HCT116 (cell line): ENCODE measurements at regions not wholly inside any gene's neighbourhood (a gene's known extent, or its start where the extent isn't known, plus 50 kb on each side); places are given as distances from the start of the nearest gene placed in this dataset.

Experiments used
- ATAC-seq: fragments of 200-7000 bp; cut with Tn5 transposase; 2 replicates; pipeline ENCODE4 v1.9.1; 2020; ENCODE audit warnings: mild to moderate bottlenecking, moderate library complexity
- BruUV-seq: library from RNA; stranded (reverse); fragments of 400-500 nt; replicated peaks from 2 replicates; lab custom pipeline; 2021; lab: Mats Ljungman, UMichigan
- CTCF ChIA-PET: fragments of 300-600 bp; sonication (Branson Sonifier 250); formaldehyde crosslinking; loops from one replicate; lab custom pipeline; 2021; ENCODE audit warnings: antibody characterized with exemption; lab: Charles Lee
- POLR2A ChIA-PET: fragments of 300-600, 350-600 bp; sonication (Branson Sonifier 250); formaldehyde crosslinking; loops from one replicate; lab custom pipeline; 2021; ENCODE audit warnings: antibody characterized with exemption; lab: Charles Lee
- RAD21 ChIA-PET, 2 experiments: fragments of 300-600 bp; sonication (Branson Sonifier 250); formaldehyde crosslinking; loops; one replicate each; lab custom pipeline; 2023; ENCODE audit warnings: low total read pairs in 2 of 2; ENCODE audit not compliant: uncharacterized antibody in 2 of 2, unreplicated experiment in 2 of 2, low non-redundant PET in 1 of 2; lab: Charles Lee
- DNase-seq: peaks from one replicate; pipeline ENCODE4 v3.0.0-alpha.2; 2010; ENCODE audit warnings: low read depth, low spot score
- H2AFZ ChIP-seq: fragments of 200-600 bp; shearing (Covaris generic), sonication (generic); 2 replicates; pipeline ENCODE4 v1.6.1; 2017; ENCODE audit warnings: low read depth, mixed run types, mixed read lengths, antibody characterized with exemption, low read length; ENCODE audit not compliant: poor library complexity, severe bottlenecking
- H3K27ac ChIP-seq: 2 replicates; pipeline ENCODE4 v1.5.1; 2012; ENCODE audit warnings: low read depth, low read length
- H3K27me3 ChIP-seq: fragments of 200-600 bp; sonication (generic); 2 replicates; pipeline ENCODE4 v1.6.1; 2016; ENCODE audit warnings: mixed run types, low read length, mixed read lengths; ENCODE audit not compliant: insufficient read depth
- H3K36me3 ChIP-seq, 2 experiments: fragments of 200-500 bp in 1 of 2; fragments of 200-600 bp in 1 of 2; sonication (Bioruptor generic) in 1 of 2; sonication (generic) in 1 of 2; 2 replicates each; pipeline versions ENCODE4 v1.5.1 to v1.6.1; 2014 to 2016; ENCODE audit warnings: low read length in 2 of 2, inconsistent platforms in 1 of 2, mixed read lengths in 1 of 2, mixed run types in 1 of 2; ENCODE audit not compliant: insufficient read depth in 2 of 2, control insufficient read depth in 1 of 2
- H3K4me1 ChIP-seq, 2 experiments: fragments of 200-600 bp in 1 of 2; sonication (generic) in 1 of 2; 2 replicates each; pipeline versions ENCODE4 v1.5.1 to v1.6.1; 2012 to 2017; ENCODE audit warnings: low read length in 2 of 2, inconsistent platforms in 1 of 2, mild to moderate bottlenecking in 1 of 2, mixed read lengths in 1 of 2, mixed run types in 1 of 2, moderate library complexity in 1 of 2; ENCODE audit not compliant: insufficient read depth in 2 of 2, control insufficient read depth in 1 of 2
- H3K4me2 ChIP-seq: fragments of 200-600 bp; sonication (generic); 2 replicates; pipeline ENCODE4 v1.6.1; 2017; ENCODE audit warnings: mixed run types, low read length, mixed read lengths
- H3K4me3 ChIP-seq, 2 experiments: fragments of 200-600 bp in 1 of 2; sonication (generic) in 1 of 2; replicated peaks in 1 of 2; 2 replicates each; pipeline ENCODE4 v1.5.1; 2011 to 2016; ENCODE audit warnings: low read length in 2 of 2, control low read depth in 1 of 2, low read depth in 1 of 2, mild to moderate bottlenecking in 1 of 2, mixed read lengths in 1 of 2, mixed run types in 1 of 2
- H3K79me2 ChIP-seq: fragments of 200-600 bp; sonication (generic); 2 replicates; pipeline ENCODE4 v1.6.1; 2017; ENCODE audit warnings: mild to moderate bottlenecking, mixed run types, low read length, moderate library complexity, mixed read lengths; ENCODE audit not compliant: insufficient read depth
- H3K9ac ChIP-seq: fragments of 200-600 bp; sonication (generic); 2 replicates; pipeline ENCODE4 v1.6.1; 2016; ENCODE audit warnings: low read length, mixed read lengths
- H3K9me2 ChIP-seq: fragments of 200-600 bp; sonication (generic), shearing (Covaris generic); 2 replicates; pipeline ENCODE4 v1.6.1; 2017; ENCODE audit warnings: mixed run types, mild to moderate bottlenecking, moderate library complexity; ENCODE audit not compliant: insufficient read depth
- H3K9me3 ChIP-seq, 2 experiments: fragments of 200-500 bp in 1 of 2; fragments of 200-600 bp in 1 of 2; sonication (Bioruptor generic) in 1 of 2; sonication (generic) in 1 of 2; 2 replicates each; pipeline ENCODE4 v1.6.1; 2014 to 2017; ENCODE audit warnings: low read length in 2 of 2, mixed read lengths in 2 of 2, inconsistent platforms in 1 of 2, low read depth in 1 of 2, mild to moderate bottlenecking in 1 of 2, mixed run types in 1 of 2, moderate library complexity in 1 of 2; ENCODE audit not compliant: control insufficient read depth in 1 of 2, insufficient read depth in 1 of 2
- H4K20me1 ChIP-seq: fragments of 200-600 bp; sonication (generic), shearing (Covaris generic); 2 replicates; pipeline ENCODE4 v1.6.1; 2017; ENCODE audit warnings: mixed run types, mild to moderate bottlenecking, moderate library complexity; ENCODE audit not compliant: insufficient read depth
- ATF3 ChIP-seq: IDR thresholded peaks from 2 replicates; pipeline ENCODE4 v1.6.1; 2012
- CEBPB ChIP-seq: IDR thresholded peaks from 2 replicates; pipeline ENCODE4 v1.6.1; 2012; ENCODE audit warnings: low read depth
- EGR1 ChIP-seq: IDR thresholded peaks from 2 replicates; pipeline ENCODE4 v1.6.1; 2012; ENCODE audit warnings: low read depth
- ELF1 ChIP-seq: IDR thresholded peaks from 2 replicates; pipeline ENCODE4 v1.6.1; 2012; ENCODE audit warnings: low read depth, borderline replicate concordance
- EZH2 ChIP-seq: fragments of 200-600 bp; sonication (generic); IDR thresholded peaks from 2 replicates; pipeline ENCODE4 v1.6.1; 2017; ENCODE audit warnings: antibody characterized with exemption, mixed run types
- FOSL1 ChIP-seq: IDR thresholded peaks from 2 replicates; pipeline ENCODE4 v1.6.1; 2012; ENCODE audit warnings: low read depth
- JUND ChIP-seq: IDR thresholded peaks from 2 replicates; pipeline ENCODE4 v1.6.1; 2012
- POLR2AphosphoS5 ChIP-seq: IDR thresholded peaks from 2 replicates; pipeline ENCODE4 v1.6.1; 2011; ENCODE audit warnings: mild to moderate bottlenecking, low read depth, low read length, moderate library complexity
- SIN3A ChIP-seq: IDR thresholded peaks from 2 replicates; pipeline ENCODE4 v1.6.1; 2012; ENCODE audit warnings: low read depth
- TCF7L2 ChIP-seq: IDR thresholded peaks from 2 replicates; pipeline ENCODE4 v1.7.0; 2011; ENCODE audit warnings: borderline replicate concordance, inconsistent platforms; ENCODE audit not compliant: insufficient read depth, insufficient read length; ENCODE audit errors: extremely low read depth
- ZBTB33 ChIP-seq: IDR thresholded peaks from 2 replicates; pipeline ENCODE4 v1.6.1; 2011; ENCODE audit warnings: mild to moderate bottlenecking, low read length, moderate library complexity; ENCODE audit not compliant: insufficient replicate concordance; ENCODE audit errors: extremely low read depth
- ZFX ChIP-seq: fragments of 450-650 bp; IDR thresholded peaks from 2 replicates; pipeline ENCODE4 v1.6.1; 2017
- ZNF274 ChIP-seq: fragments of 200-500 bp; sonication (Bioruptor generic); IDR thresholded peaks from 2 replicates; pipeline ENCODE4 v1.6.1; 2014; ENCODE audit warnings: mild to moderate bottlenecking, low read depth, low read length, inconsistent platforms
- intact Hi-C: fragments of 100-400 bp; cut with micrococcal nuclease; formaldehyde crosslinking; loops from 2 replicates; pipeline ENCODE4 v1.10.0; 2022
- TF ChIP-seq, protein P1 (sequence below), 3 experiments: fragments of 200-600 bp in 1 of 3; sonication (generic) in 1 of 3; IDR thresholded peaks in 2 of 3; conservative IDR thresholded peaks in 1 of 3; 2 replicates each; pipeline ENCODE4 v1.5.1; 2012 to 2017; ENCODE audit warnings: low read depth in 2 of 3, low read length in 2 of 3, antibody characterized with exemption in 1 of 3, borderline replicate concordance in 1 of 3, control low read depth in 1 of 3, mild to moderate bottlenecking in 1 of 3, mixed read lengths in 1 of 3, mixed run types in 1 of 3, moderate library complexity in 1 of 3; ENCODE audit not compliant: insufficient read depth in 1 of 3
- TF ChIP-seq, protein P2 (sequence below): IDR thresholded peaks from 2 replicates; pipeline ENCODE4 v1.6.1; 2012

DNA sequence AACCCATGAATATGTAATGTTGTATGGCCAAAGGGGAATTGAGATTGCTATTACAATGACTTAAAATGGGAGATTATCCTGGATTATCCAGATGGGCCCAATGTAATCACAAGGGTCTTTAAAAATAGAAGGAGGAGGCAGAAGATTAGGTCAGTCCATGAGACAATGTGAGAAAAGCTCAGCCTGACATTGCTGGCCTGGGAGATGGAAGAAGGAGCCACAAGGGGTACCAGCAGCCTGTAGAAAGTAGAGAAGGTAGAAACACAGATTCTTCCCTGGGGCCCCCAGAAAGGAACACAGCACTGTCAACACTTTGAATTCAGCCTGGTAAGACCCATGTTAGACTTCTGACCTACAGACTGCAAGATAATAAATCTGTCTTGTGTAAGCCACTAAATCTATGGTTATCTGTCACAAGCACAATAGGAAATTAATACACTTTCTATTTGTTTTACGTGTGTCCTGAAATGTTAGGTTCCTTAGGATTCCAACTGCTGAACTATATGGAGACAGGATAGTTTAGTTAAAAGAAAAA, 132.9 kb upstream of the SERP2 start:
- no TSS peak for BruUV-seq
- Histone ChIP-seq H3K4me2 (no peak overlapping the region), H2AFZ (no peak overlapping the region), H3K9me3 (no peaks in the 10 kb centered on the region), H3K79me2 (no peaks in the 10 kb centered on the region), H3K27me3 (no peaks in the 10 kb centered on the region), H3K36me3 (no peaks in the 10 kb centered on the region), H3K9me2 (no peaks in the 10 kb centered on the region)
- no peak for DNase-seq
- RAD21 ChIA-PET, result no interaction called here
- ATAC-seq, result no peak
- TF ChIP-seq, protein P1, sequence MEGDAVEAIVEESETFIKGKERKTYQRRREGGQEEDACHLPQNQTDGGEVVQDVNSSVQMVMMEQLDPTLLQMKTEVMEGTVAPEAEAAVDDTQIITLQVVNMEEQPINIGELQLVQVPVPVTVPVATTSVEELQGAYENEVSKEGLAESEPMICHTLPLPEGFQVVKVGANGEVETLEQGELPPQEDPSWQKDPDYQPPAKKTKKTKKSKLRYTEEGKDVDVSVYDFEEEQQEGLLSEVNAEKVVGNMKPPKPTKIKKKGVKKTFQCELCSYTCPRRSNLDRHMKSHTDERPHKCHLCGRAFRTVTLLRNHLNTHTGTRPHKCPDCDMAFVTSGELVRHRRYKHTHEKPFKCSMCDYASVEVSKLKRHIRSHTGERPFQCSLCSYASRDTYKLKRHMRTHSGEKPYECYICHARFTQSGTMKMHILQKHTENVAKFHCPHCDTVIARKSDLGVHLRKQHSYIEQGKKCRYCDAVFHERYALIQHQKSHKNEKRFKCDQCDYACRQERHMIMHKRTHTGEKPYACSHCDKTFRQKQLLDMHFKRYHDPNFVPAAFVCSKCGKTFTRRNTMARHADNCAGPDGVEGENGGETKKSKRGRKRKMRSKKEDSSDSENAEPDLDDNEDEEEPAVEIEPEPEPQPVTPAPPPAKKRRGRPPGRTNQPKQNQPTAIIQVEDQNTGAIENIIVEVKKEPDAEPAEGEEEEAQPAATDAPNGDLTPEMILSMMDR (IDR thresholded peaks at IDR 0.05 in 2 of 3, conservative IDR thresholded peaks at IDR 0.05 in 1 of 3; ENCODE audit: borderline replicate concordance in 1 of 3, insufficient read depth in 1 of 3, low read depth in 2 of 3, low read length in 2 of 3), result no peak
- no peak for TF ChIP-seq ZNF274
- no peak for TF ChIP-seq ELF1
- TF ChIP-seq TCF7L2, result no peak
- no peak for TF ChIP-seq SIN3A
- no peak for TF ChIP-seq CEBPB
- no peak for TF ChIP-seq POLR2AphosphoS5
- TF ChIP-seq JUND, result no peak
- no peak for TF ChIP-seq EZH2
- no peak for TF ChIP-seq ATF3
- TF ChIP-seq FOSL1, result no peak
- TF ChIP-seq, protein P2, sequence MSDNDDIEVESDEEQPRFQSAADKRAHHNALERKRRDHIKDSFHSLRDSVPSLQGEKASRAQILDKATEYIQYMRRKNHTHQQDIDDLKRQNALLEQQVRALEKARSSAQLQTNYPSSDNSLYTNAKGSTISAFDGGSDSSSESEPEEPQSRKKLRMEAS, result no peak
- TF ChIP-seq EGR1, result no peak
- no peak for TF ChIP-seq ZBTB33
- no peak for TF ChIP-seq ZFX
- TF ChIP-seq, all 23 proteins: peak for 0
- Histone ChIP-seq H3K4me3 (no peak overlapping the region), H3K9ac (no peak overlapping the region), H3K4me1 (peaks cover 24 to 56% of the 10 kb centered on the region in 2 experiments), H4K20me1 (no peaks in the 10 kb centered on the region), H3K27ac (no peak overlapping the region)
- ChIA-PET POLR2A (interaction anchor here (0.6 to 2.5 kb wide), 3 partner anchors 8 to 196 kb away, joined by 3 to 12 read pairs (median 5); no protein-coding TSS in a partner anchor), CTCF (interaction anchor here (1.0 kb wide), 1 partner anchor 195 kb away, joined by 4 read pairs; no protein-coding TSS in a partner anchor)
- intact Hi-C loops, result loop anchor here (5.0 kb wide), 3 partner anchors 98 to 188 kb away; no protein-coding TSS in a partner anchor
